B cell (primary cell): ENCODE measurements at regions not wholly inside any gene's neighbourhood (a gene's known extent, or its start where the extent isn't known, plus 50 kb on each side); places are given as distances from the start of the nearest gene placed in this dataset.

Source experiments
- ATAC-seq: fragments of 200-7000 bp; cut with Tn5 transposase; one replicate; pipeline ENCODE4 v1.10.0; 2021; ENCODE audit warnings: low read depth, mild to moderate bottlenecking, moderate number of reproducible peaks, moderate library complexity
- CTCF ChIA-PET: fragments of 350-600 bp; sonication (Branson Sonifier 250); formaldehyde crosslinking; loops from one replicate; lab custom pipeline; 2021; ENCODE audit warnings: antibody characterized with exemption, inconsistent platforms; lab: Charles Lee
- POLR2A ChIA-PET: fragments of 350-600 bp; sonication (Branson Sonifier 250); formaldehyde crosslinking; loops from one replicate; lab custom pipeline; 2021; ENCODE audit warnings: antibody characterized with exemption; lab: Charles Lee
- DNase-seq: peaks from one replicate; pipeline ENCODE4 v3.0.0; 2013
- H2AFZ ChIP-seq: 2 replicates; pipeline ENCODE4 v1.6.1; 2012; ENCODE audit warnings: mild to moderate bottlenecking, low read depth, low read length; ENCODE audit not compliant: insufficient read depth, poor library complexity, severe bottlenecking
- H3K27ac ChIP-seq, 2 donors: 1 replicate in 1 of 2; 2 replicates in 1 of 2; pipeline ENCODE4 v1.5.1; 2012 to 2013; ENCODE audit warnings: low read length in 2 of 2, mild to moderate bottlenecking in 2 of 2, moderate library complexity in 1 of 2
- H3K27me3 ChIP-seq, 4 experiments: fragments of 200-600 bp in 1 of 4; sonication (generic) in 1 of 4; replicated peaks in 1 of 4; 1 replicate in 2 of 4; 2 replicates in 2 of 4; pipeline versions ENCODE4 v1.6.1 to v1.7.0; 2013 to 2016; ENCODE audit warnings: low read length in 3 of 4, mild to moderate bottlenecking in 2 of 4, mixed read lengths in 1 of 4, moderate library complexity in 1 of 4; ENCODE audit not compliant: insufficient read depth in 4 of 4, control insufficient read depth in 3 of 4; ENCODE audit errors: control extremely low read depth in 1 of 4
- H3K36me3 ChIP-seq, 2 experiments: replicated peaks in 1 of 2; 1 replicate in 1 of 2; 2 replicates in 1 of 2; pipeline versions ENCODE4 v1.6.1 to v1.7.1; 2013; ENCODE audit warnings: low read length in 1 of 2; ENCODE audit not compliant: insufficient read depth in 2 of 2, control insufficient read depth in 1 of 2; ENCODE audit errors: control extremely low read depth in 1 of 2, extremely low read depth in 1 of 2
- H3K4me1 ChIP-seq, 2 donors: fragments of 200-600 bp in 1 of 2; sonication (generic) in 1 of 2; 1 replicate in 1 of 2; 2 replicates in 1 of 2; pipeline versions ENCODE4 v1.5.1 to v1.6.1; 2013 to 2017; ENCODE audit warnings: low read length in 2 of 2; ENCODE audit not compliant: control insufficient read depth in 2 of 2, insufficient read depth in 2 of 2
- H3K4me2 ChIP-seq: replicated peaks from 2 replicates; pipeline ENCODE3; 2012; ENCODE audit warnings: mild to moderate bottlenecking, low read depth, low read length; ENCODE audit not compliant: poor library complexity, severe bottlenecking
- H3K4me3 ChIP-seq, 5 experiments: fragments of 200-600 bp in 1 of 5; sonication (generic) in 1 of 5; 1 replicate in 3 of 5; 2 replicates in 2 of 5; pipeline versions ENCODE4 v1.5.1 to v1.7.0; 2011 to 2016; ENCODE audit warnings: low read length in 4 of 5, mild to moderate bottlenecking in 4 of 5, low read depth in 2 of 5, control low read depth in 1 of 5, moderate library complexity in 1 of 5; ENCODE audit not compliant: insufficient read depth in 1 of 5; ENCODE audit errors: control extremely low read depth in 1 of 5, extremely low read depth in 1 of 5
- H3K79me2 ChIP-seq: fragments of 200-600 bp; sonication (generic); one replicate; pipeline ENCODE4 v1.6.0; 2016; ENCODE audit warnings: low read length; ENCODE audit not compliant: control insufficient read depth, insufficient read depth
- H3K9ac ChIP-seq: fragments of 200-600 bp; sonication (generic); 2 replicates; pipeline ENCODE4 v1.6.1; 2017; ENCODE audit warnings: mild to moderate bottlenecking, low read length, moderate library complexity
- H3K9me3 ChIP-seq, 3 donors: one replicate each; pipeline versions ENCODE4 v1.6.1 to v1.7.1; 2013; ENCODE audit warnings: low read length in 2 of 3; ENCODE audit not compliant: control insufficient read depth in 2 of 3, insufficient read depth in 1 of 3; ENCODE audit errors: control extremely low read depth in 1 of 3
- H4K20me1 ChIP-seq: 2 replicates; pipeline ENCODE4 v1.6.0; 2012; ENCODE audit warnings: mild to moderate bottlenecking, low read length; ENCODE audit not compliant: insufficient read depth, control insufficient read depth, poor library complexity, severe bottlenecking
- H3K27ac Mint-ChIP-seq: one replicate; pipeline ENCODE4 v1.8.0; 2021; ENCODE audit warnings: mixed read lengths
- H3K27me3 Mint-ChIP-seq: one replicate; pipeline ENCODE4 v1.8.0; 2021; ENCODE audit warnings: mixed read lengths
- H3K4me1 Mint-ChIP-seq: one replicate; pipeline ENCODE4 v1.8.0; 2021; ENCODE audit warnings: mixed read lengths
- H3K4me3 Mint-ChIP-seq: one replicate; pipeline ENCODE4 v1.8.0; 2021; ENCODE audit warnings: mixed read lengths
- H3K9me3 Mint-ChIP-seq: one replicate; pipeline ENCODE4 v1.8.0; 2022; ENCODE audit warnings: mixed read lengths; ENCODE audit not compliant: insufficient read depth
- EZH2 ChIP-seq: IDR thresholded peaks from 2 replicates; pipeline ENCODE4 v1.6.1; 2012; ENCODE audit warnings: borderline replicate concordance, low read depth, mild to moderate bottlenecking, moderate library complexity, low read length; ENCODE audit not compliant: insufficient read depth, poor library complexity, severe bottlenecking
- WGBS: methylation state at CpG from one replicate; pipeline ENCODE4 v1.1.5; 2013; ENCODE audit warnings: missing lambda C conversion rate; ENCODE audit not compliant: insufficient coverage; 5-methylcytosine and 5-hydroxymethylcytosine counted together
- intact Hi-C: fragments of 100-400 bp; cut with micrococcal nuclease; formaldehyde crosslinking; loops from one replicate; pipeline ENCODE4 v1.10.0; 2022
- TF ChIP-seq, protein P1 (sequence below): fragments of 200-600 bp; IDR thresholded peaks from one replicate; pipeline ENCODE4 v1.8.0; 2022; ENCODE audit warnings: antibody characterized with exemption, mild to moderate bottlenecking

DNA sequence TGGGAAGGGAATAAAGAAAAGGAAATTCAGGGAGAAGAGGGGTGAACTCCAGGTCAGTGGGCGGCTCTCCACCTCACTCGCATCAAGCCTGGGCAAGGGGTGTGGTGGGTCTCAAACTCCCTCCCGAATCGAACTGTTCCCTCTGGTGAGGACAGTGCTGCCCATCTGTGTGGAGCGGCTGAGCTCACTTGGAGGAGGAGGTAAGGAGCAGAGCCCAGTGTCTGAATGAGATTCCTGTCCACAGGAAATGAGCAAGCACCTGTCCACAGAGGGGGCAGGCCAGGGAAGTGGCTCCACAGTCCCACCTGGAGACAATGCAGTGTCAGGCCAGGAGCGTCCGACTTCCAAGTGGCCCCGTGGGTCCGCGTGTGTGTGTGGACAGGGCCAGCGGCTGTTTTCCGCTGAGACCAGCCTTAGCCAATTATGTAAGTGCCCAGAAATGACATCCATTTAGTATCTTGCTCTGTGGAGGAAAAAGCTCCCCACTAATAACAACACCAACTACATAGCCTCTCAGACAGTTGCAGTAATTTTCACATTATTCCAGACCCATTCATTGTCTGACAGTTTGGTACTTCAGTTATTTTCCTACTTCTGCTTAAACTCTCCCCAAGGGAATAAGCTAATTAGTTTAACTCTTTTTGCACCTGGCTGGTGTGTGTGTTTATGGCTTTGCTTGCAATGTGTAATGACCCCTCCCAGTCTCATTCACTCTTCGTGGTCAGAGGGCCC lies 114.6 kb downstream of the SOX1 start:
- Histone ChIP-seq H3K9me3 (peaks cover 0 to 34% (median 0%) of the 10 kb centered on the region in 3 donors), H3K36me3 (no peaks in the 10 kb centered on the region), H3K4me3 (no peak overlapping the region), H3K9ac (no peak overlapping the region), H4K20me1 (no peaks in the 10 kb centered on the region), H3K27ac (no peak overlapping the region), H3K4me1 (no peaks in the 10 kb centered on the region), H3K27me3 (no peaks in the 10 kb centered on the region), H3K4me2 (no peak overlapping the region), H2AFZ (no peak overlapping the region), H3K79me2 (no peaks in the 10 kb centered on the region)
- Mint-ChIP-seq H3K27ac (no peak overlapping the region), H3K4me1 (no peaks in the 10 kb centered on the region), H3K4me3 (no peak overlapping the region), H3K9me3 (no peaks in the 10 kb centered on the region), H3K27me3 (no peaks in the 10 kb centered on the region)
- 83% methylated on average over 11 of the region's 13 CpGs for WGBS
- POLR2A ChIA-PET: no interaction called here
- TF ChIP-seq, protein P1, sequence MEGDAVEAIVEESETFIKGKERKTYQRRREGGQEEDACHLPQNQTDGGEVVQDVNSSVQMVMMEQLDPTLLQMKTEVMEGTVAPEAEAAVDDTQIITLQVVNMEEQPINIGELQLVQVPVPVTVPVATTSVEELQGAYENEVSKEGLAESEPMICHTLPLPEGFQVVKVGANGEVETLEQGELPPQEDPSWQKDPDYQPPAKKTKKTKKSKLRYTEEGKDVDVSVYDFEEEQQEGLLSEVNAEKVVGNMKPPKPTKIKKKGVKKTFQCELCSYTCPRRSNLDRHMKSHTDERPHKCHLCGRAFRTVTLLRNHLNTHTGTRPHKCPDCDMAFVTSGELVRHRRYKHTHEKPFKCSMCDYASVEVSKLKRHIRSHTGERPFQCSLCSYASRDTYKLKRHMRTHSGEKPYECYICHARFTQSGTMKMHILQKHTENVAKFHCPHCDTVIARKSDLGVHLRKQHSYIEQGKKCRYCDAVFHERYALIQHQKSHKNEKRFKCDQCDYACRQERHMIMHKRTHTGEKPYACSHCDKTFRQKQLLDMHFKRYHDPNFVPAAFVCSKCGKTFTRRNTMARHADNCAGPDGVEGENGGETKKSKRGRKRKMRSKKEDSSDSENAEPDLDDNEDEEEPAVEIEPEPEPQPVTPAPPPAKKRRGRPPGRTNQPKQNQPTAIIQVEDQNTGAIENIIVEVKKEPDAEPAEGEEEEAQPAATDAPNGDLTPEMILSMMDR: no peak
- TF ChIP-seq EZH2: no peak
- no peak for ATAC-seq
- CTCF ChIA-PET: no interaction called here
- intact Hi-C loops: no loop called here
- no peak for DNase-seq

DNA sequence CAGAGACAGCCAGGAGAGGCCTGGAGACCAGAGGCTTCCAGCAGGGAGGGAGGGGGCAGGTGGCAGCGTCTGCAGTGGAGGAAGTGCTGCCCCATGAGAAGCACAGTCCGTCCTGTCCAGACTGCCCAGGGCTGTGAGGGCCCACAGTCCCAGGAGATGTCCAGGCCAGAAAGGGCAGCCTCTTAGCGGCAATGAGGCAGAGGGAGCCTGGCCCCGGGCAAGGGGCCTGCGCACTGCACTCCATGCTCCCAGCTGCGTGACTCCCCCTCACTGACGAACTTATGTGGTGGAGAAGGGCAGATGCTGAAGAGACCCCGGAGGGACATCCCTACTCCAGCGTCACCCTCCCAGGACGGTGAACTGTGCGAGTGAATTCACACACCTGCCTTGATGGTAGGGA lies 115.3 kb downstream of the SOX1 start:
- POLR2A ChIA-PET: no interaction called here
- H3K79me2 ChIP-seq: no peaks in the 10 kb centered on the region
- no peak overlapping the region for H3K4me2 ChIP-seq
- no peak overlapping the region for H3K9ac ChIP-seq
- CTCF ChIA-PET: no interaction called here
- no peaks in the 10 kb centered on the region for H3K27me3 ChIP-seq
- no peaks in the 10 kb centered on the region for H3K4me1 Mint-ChIP-seq
- no peaks in the 10 kb centered on the region for H3K36me3 ChIP-seq
- H3K9me3 Mint-ChIP-seq: peaks cover 1% of the 10 kb centered on the region
- H3K4me1 ChIP-seq: no peaks in the 10 kb centered on the region
- H2AFZ ChIP-seq: no peak overlapping the region
- DNase-seq (no peak), ATAC-seq (no peak)
- H3K9me3 ChIP-seq: peaks cover 0 to 34% (median 0%) of the 10 kb centered on the region in 3 donors
- WGBS: 76% methylated on average over 7 of the region's 11 CpGs
- H3K4me3 ChIP-seq: no peak overlapping the region
- H3K27me3 Mint-ChIP-seq: no peaks in the 10 kb centered on the region
- no peak overlapping the region for H3K27ac Mint-ChIP-seq
- no peak overlapping the region for H3K4me3 Mint-ChIP-seq
- TF ChIP-seq, protein P1: no peak
- TF ChIP-seq EZH2: no peak
- no peak overlapping the region for H3K27ac ChIP-seq
- intact Hi-C loops: no loop called here
- H4K20me1 ChIP-seq: no peaks in the 10 kb centered on the region
